ENCODE measurements at regions not wholly inside any gene's neighbourhood (a gene's known extent, or its start where the extent isn't known, plus 50 kb on each side); places are given as distances from the start of the nearest gene placed in this dataset.
A peak's percentile ranks its signal among the peaks of the same experiment; 100 is the strongest.
"Not testable (repeated sequence)": the region's sequence is repeated elsewhere in the genome, so short reads cannot be mapped to it uniquely, and the experiment has no call there.

DNA sequence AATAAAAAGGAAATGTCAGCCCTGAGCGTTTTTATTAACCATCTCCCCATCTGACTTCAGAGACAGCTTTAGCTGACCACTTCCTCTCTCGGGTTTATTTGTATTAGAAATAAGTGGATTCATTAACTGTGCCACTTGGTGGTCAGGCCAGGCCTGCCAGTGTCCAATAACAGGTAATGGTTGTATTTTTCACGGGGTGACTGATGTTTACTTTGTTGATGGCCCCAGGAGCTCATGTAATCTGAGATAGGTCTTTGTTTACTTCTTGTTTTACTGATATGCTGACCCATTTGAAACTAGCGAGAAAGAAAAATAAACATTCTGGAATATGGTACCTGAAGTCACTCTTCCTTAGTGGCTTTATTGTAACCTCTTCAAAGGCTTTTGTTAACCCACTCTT lies 504.3 kb upstream of the SLC35B3 start:
- no peak for DNase-seq (ENCODE audit: low read depth, low spot score)

DNA sequence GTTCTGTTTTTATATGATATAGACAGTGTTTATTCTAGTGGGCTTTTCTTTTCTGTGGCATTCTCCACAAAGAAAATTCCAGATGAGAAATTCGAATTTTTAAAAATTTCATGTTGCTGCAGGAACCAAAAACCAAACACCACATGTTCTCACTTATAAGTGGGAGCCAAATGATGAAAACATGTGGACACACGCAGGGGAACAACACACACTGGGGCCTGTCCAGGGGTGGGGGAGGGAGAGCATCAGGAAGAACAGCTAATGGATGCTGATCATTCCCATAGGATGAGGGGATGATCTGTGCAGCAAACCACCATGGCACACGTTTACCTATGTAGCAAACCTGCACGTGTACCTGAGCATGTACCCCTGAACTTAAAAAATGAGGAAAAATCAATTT lies 499.0 kb upstream of the SLC35B3 start:
- DNase-seq (ENCODE audit: low read depth, low spot score) = no peak

DNA sequence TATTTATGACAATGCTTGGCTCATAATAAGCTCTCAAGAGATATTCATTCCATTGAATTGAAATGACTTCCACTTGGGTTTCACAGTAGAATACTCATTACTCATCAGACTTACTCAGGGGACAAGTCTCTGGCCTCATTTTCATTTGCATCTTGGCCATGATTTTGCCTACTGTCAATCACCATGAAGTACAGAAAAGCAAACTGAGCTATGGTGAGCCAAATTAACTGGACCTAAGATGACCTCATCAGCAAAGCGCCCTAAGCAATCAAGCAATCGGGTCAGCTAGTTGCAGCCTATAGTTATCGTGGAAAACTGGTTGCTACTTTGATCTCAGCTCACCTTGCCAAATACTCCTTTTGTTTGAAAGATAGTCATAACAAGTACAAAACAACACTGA lies 494.7 kb upstream of the SLC35B3 start:
- DNase-seq (ENCODE audit: low read depth, low spot score) = peak; percentile 43

DNA sequence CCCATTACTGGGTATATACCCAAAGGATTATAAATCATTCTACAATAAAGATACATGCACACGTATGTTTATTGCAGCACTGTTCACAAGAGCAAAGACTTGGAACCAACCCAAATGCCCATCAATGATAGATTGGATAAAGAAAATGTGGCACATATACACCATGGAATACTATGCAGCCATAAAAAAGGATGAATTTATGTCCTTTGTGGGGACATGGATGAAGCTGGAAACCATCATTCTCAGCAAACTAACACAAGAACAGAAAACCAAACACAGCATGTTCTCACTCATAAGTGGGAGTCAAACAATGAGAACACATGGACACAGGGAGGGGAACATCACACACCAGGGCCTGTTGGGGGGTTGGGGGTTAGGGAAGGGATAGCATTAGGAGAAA lies 484.9 kb upstream of the SLC35B3 start:
- DNase-seq (ENCODE audit: low read depth, low spot score) = not testable (repeated sequence)

DNA sequence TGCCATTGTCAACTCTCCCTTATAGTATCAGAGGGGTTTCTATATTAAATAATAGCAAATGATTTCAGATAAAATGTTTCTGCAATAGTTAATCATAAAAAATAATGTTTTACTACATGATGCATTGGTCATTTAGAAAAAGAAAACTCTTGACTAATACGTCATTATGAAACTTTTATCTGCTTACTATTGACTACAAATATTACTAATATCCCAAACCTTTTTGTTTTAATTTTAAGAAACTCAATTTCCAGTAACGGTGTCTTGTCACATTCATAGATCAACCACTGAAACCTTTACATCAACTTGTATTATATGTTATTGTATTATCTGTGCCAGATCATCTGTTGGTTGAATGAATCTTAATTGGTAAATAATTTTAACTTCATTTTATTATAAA lies 482.9 kb upstream of the SLC35B3 start:
- DNase-seq (ENCODE audit: low read depth, low spot score) = no peak

DNA sequence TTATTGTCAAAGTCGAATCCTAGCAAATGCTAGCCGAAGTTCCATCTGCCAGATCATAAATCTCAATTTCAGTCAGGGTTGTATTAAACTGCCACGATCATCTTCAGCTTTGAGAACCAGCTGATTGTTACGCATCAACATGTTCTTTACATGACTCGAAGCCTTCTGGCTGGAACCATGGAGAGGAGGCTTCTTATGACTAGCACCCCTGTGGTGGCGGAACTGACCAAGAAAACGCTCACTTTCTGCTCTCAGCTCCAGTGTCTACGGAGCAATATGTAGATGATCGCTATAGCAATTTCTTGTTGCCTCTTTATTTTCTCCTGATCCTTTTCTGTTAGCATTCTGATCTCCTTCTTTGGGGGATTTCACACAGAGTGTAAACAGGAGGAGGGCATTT lies 479.4 kb upstream of the SLC35B3 start:
- no peak for DNase-seq (ENCODE audit: low read depth, low spot score)

DNA sequence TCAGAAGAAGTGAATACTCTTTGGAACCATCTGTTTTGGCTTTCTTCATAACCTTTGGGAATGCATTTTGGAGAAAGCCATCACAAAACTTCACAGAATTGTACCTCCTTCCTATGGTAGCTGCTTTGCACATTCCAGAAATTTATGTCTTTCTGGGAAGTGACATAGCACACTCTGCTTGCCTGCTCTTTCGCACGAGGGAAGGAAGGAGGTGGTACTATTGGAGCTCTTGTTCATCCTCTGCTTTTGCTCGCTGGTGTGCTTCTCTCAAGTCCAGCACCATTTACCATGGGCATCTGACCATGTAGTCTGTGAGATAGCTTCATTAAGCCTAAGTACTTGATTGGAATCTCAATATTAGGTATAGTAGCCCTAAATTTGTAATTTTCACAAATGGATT lies 473.3 kb upstream of the SLC35B3 start:
- DNase-seq (ENCODE audit: low read depth, low spot score) = no peak

DNA sequence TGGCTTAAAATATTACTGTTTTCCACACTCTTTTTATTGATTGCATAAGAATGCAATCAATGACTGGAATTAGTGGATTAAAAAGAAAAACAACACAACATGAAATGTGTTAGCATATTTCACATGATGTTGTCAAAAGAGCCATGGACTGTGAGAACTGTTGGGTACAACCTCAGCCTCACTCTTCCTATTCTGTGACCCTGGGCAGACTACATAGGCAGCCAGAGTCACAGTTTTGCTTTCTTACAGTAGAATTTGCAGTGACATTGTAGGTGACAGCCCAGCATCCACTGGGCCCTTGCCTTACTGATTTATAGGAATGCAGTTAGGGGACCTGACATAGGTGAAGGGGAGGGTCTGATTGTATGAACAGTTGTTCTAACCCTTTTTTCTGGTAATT lies 471.4 kb upstream of the SLC35B3 start:
- DNase-seq (ENCODE audit: low read depth, low spot score) = no peak

DNA sequence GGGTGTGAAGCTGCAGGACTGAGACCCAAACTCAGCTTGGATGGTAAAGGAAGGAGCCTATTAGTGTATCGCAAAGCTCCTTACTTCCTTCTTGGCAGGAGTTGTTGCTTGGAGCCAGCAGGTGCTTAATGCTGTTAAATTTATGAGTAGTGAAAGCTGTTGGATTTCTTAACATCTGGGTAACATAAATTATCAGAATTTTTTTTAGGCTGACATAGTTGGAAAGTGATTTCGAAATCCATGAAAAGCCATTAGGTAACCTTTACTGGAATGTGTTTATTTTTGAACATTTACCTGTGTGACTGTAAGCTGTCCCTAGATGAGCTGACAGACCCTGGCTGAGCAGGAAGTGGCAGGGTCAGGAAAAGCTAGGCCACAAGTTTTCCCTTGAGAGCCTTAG lies 470.4 kb upstream of the SLC35B3 start:
- no peak for DNase-seq (ENCODE audit: low read depth, low spot score)

DNA sequence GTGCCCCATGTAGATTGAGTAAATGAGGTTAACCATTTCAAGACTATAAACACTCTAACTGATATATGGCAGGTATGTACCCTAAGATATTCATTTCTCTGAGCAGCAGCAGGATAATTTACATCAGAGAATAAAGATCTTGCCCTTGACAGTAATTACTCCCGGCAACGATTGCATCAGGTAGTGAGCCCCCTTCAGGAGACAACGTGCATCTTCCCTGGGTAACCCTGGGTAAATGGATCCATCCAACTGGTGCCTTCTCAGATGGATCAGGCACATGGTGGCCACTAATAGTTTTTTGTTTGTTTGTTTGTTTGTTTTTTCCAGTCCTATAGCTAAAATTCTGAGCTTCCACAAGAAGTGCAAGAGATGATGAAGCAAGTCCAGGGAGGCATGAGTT lies 469.4 kb upstream of the SLC35B3 start:
- DNase-seq (ENCODE audit: low read depth, low spot score) = no peak

DNA sequence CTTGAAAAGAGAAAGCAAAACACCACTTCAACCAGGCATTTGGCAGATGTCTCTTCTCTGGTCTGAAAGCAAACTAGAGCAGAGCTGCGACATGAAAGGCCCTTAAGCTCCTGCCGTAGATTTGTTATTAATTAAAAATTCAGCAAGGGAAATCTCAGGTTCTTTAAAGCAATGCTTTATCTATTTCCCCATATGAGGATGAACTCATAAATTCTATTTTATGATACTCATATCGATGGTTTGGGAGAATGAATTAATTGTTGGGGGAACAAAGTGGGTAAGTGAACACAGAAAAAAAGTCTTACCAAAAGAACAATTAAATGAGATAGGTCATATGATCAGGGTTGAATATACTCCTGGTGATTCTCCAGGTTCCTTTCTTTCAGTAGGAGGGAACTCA lies 464.7 kb upstream of the SLC35B3 start:
- DNase-seq (ENCODE audit: low read depth, low spot score) = no peak

DNA sequence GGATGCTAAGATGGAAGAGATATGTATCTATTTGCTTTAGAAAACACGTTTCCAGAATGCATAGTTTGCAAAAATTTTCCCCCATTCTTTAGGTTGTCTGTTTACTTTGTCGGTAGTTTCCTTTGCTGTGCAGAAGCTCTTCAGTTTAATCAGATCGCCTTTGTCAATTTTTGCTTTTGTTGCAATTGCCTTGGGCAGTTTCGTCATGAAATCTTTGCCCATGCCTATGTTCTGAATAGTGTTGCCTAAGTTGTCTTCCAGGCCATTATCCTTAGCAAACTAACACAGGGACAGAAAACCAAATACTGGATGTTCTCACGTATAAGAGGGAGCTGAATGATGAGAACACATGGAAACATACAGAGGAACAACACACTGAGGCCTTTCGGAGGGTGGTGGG lies 454.2 kb upstream of the SLC35B3 start:
- DNase-seq (ENCODE audit: low read depth, low spot score) = no peak

DNA sequence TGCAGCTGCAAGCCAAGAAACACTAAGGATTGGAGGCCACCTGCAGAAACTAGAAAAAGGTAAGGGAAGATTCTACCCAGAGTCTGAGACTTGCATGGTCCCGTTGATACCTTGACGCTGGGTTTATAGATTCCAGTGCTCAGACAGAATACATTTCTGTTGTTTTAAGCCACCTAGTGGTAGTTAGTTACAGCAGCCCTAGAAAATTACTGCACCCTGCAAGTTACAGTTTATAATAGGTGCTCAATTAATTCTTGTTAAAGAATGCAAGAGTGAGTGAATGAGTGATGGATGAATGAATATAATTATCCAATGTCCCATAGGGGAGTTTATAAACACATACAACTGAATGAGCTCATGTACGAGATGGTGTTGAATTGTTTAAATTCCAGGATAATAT lies 453.1 kb upstream of the SLC35B3 start:
- DNase-seq (ENCODE audit: low read depth, low spot score) = no peak

DNA sequence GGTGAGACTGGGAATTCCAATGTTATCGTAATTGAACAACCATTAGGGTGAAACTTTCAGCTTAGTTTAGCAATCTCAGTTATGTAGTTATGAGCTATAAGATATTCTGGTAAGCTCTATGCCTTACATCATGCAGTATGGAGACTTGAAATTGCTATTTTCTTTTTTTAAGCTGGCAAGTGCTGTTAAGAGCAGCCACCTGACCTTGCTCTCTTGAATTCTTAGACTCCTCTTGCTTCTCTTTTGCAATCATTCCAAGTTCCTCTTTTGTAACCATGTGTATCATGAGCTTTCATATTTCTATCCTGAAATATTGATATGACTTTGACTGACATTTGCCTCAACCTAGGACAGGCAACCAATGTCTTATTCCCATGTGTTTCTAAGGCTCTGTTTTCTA lies 446.3 kb upstream of the SLC35B3 start:
- no peak for DNase-seq (ENCODE audit: low read depth, low spot score)

DNA sequence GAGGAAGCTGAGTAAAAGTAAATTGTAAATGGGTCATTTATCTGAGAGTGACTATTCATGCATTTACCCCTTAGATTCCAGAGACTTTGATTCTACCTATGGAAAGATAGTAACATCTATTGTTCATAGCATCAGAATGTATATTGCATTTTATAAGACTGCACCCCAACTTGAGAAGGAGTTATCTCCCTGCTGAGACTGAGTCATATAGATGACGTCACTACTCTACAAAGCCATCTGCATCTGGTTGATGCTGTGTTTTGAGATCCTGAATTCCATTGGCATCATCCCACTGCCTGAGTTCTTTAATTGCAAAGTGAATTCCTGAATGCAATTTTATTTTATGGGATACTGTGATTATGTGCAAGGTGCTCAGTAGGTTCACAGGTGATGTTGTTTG lies 444.0 kb upstream of the SLC35B3 start:
- no peak for DNase-seq (ENCODE audit: low read depth, low spot score)

DNA sequence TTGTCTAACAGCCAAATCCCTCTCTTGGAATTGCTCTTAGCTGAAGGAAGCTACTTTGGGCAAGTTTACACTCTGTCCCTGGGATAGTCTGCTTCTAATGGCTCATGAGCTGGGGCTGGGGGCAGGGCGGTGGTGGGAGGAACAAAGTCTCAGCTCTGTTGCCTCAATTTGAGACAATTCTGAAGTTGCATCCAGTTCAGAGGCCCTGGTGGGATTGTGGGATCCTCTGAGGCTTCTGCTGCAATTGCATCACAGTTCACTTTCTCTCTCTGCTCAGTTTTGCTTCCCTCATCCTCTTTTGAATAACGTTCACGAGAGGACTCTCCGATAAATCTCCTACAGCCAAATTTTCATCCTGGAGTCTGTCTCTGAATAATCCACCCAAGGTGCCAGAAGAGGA lies 440.6 kb upstream of the SLC35B3 start:
- no peak for DNase-seq (ENCODE audit: low read depth, low spot score)

DNA sequence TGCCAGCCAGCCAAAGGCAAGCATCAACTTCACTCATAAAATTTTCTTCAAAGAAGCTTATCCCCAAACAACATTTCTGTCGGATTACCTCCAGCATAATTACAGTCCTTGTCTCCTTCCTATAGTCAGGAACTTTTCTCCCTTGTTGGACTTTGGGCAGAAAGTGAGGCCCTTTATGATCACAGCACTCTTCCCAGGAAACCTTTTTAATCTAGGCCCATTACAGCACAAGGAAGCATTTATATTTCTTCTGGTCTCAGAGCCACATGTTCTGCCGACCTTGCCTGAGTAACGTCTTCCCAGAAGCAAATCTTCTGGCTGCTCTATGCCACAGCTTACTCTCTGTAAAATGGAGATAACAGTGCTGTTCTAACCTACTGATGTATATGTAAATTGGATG lies 437.2 kb upstream of the SLC35B3 start:
- no peak for DNase-seq (ENCODE audit: low read depth, low spot score)

DNA sequence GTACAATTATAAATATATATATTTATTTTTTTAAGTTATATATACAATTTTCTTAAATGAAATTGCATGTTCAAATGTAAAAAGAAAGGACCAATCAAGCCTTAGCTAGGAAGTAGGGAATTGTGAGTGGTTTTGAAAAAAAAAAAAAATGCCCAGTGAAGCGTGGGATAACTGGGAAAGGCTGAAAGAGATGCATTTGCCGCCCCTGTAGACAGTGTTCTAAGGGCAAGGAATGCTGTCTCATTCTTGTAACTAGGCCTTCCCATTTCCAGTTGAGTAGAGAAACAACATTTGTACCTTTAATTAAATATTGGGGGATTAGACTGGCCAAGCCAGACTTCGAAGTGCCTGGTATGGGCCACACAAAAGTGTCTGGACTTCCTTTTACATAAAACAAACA lies 430.1 kb upstream of the SLC35B3 start:
- no peak for DNase-seq (ENCODE audit: low read depth, low spot score)

DNA sequence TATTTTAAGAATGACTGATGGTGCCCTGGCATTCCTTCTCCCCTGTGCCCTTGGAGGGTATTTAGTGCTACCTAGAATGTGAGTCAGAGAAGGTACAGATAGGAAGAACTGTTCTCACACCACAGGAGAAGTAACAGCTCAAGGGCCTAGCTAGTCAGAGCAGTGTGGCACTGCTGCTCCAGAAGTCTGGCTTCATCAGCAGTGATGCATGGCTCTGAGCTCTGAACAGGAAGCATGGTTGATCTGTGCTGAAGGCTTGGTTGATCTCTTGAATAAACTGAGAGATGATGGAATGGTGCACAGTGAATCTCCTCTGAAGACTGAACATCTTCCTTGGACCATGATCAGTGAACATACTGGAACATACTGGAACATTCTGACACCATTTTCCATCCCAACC lies 425.3 kb upstream of the SLC35B3 start:
- no peak for DNase-seq (ENCODE audit: low read depth, low spot score)

DNA sequence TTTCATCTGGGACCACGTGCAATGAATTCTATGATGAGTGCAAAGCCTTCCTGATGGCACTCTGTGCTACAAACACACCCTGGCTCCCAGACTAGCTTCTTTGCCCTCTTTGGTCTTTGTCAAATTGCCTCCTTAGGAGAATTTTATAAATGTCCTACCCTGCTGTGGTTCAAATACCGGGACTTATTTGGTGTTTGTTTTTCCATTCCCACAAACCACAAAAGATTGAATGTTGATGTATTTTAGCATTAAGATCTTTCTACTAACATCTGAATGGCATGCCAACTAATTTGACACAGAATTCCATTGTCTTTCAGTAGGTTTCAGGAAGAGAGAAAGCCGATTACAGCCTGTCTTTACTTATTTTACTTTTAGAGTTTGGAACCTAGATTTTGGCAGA lies 424.2 kb upstream of the SLC35B3 start:
- DNase-seq (ENCODE audit: low read depth, low spot score) = peak; percentile 61

DNA sequence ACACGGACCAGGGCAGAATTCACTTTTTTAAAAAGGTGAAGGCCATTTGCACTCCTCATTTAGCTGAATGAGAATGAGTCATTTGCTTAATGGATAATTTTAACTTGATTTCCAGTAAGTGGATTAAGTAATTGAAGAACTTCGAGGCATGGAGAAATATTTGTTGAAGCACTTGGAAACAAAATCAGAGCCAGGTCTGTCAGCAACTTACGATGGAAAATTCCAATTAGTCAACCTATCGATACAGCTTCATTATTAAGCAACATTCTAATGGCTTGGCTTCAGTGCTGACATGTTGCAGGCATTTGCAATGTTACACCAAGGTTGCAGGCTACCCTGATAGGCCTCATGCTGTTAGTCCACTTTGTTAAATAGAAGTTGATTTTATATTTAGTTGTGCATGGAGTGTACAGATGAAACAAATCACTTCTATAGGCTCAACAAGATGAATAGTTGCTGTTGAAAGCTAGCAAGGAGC lies 423.5 kb upstream of the SLC35B3 start:
- DNase-seq (ENCODE audit: low read depth, low spot score) = peak; percentile 2

DNA sequence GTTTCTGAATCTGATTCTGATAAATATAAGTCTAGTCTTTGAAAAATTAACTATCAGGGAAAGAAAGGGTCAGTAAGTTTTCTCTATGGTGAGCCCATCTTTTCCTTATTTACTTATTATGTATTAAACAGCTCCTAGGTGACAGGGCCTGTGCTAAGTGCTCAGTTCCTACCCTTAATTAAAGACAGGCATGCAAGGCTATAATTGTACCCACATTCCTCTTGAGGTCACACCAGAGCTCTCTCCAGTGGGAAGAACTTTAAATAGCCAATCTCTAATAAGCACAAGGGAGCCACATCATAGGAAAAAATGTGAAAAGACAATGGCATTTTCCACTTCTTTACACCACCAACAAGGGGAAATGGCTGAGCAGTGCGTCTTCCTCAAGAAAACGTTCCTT lies 421.8 kb upstream of the SLC35B3 start:
- DNase-seq (ENCODE audit: low read depth, low spot score) = peak; percentile 5

DNA sequence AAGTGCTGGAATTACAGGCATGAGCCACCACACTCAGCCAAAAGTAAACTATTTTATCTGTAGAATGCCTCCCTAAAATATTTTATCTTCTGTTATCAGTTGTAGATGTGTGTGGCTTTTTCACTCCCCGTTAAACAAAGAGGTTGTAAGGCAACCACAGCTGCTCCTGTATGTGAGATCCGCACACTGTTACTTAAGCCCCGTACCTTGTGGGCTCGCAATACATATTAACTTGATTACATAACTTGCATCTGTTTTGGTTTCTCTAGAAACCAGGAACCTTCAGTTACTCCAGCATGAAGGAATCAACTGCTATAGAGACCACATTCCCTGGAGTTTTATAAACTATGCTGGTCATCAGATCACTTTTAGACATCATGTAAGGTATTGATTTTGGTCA lies 420.1 kb upstream of the SLC35B3 start:
- DNase-seq (ENCODE audit: low read depth, low spot score) = no peak

DNA sequence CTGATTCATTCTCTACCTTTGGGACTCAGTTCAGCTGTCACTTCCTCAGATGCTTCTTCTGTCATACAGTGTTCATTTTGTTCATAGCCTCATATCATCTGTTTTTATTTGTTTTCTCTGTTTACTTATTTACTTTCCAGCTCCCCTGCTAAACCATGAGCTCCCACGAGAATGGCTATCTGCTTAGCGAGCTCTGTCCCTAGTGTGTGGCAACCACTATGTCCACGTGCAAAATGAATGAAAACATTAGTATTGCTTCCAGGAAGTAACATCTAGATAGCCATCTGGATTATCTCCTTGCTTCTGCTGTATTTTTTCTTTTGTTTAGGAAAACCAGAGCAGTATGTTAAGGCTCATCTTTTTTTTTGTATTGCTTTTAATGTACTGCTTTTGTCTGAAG lies 417.0 kb upstream of the SLC35B3 start:
- DNase-seq (ENCODE audit: low read depth, low spot score) = no peak

DNA sequence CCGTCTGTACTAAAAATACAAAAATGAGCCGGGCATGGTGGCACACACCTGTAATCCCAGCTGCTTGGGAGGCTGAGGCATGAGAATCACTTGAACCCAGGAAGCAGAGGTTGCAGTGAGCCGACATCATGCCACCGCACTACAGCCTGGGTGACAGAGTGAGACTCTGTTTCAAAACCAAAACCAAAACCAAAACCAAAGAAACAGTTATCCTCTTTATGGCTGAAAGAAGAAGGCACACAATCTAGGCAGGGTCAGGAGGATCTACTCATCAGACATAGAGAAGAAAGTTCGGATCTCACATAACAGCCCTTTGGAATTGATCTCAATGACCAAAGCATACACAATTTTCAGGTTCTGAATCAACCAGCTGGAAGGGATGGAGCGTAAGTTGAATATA lies 411.3 kb upstream of the SLC35B3 start:
- not testable (repeated sequence) for DNase-seq (ENCODE audit: low read depth, low spot score)

Data from astrocyte of the hippocampus (primary cell).